C4-2B (cell line): ENCODE measurements at regions not wholly inside any gene's neighbourhood (a gene's known extent, or its start where the extent isn't known, plus 50 kb on each side); places are given as distances from the start of the nearest gene placed in this dataset.

Experiments
- ZFX ChIP-seq: fragments of 450-650 bp; IDR thresholded peaks from 2 replicates; pipeline ENCODE4 v1.6.1; 2017
- TF ChIP-seq, protein P1 (sequence below): fragments of 450-650 bp; conservative IDR thresholded peaks from 2 replicates; pipeline ENCODE4 v1.5.1; 2017; ENCODE audit warnings: mild to moderate bottlenecking

DNA sequence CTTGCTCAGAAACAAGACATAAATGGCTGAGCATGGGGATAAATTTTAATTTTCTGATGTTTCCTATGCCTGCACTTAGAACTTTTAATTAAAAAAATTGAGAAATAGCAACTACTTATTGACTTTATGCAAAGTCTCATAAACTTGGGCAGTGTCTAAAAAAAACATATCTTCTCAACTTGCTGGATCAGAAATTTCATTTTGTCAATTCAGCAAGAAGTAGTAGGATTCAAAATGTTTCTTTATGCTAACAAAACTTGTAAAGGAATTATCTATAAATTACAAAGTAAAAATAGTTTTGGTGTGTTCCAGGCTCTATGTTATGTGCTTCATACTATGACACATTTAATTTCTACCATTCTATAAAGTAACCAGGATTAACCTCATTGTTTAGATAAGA, 562.2 kb upstream of the IMPG1 start:
- TF ChIP-seq, protein P1, sequence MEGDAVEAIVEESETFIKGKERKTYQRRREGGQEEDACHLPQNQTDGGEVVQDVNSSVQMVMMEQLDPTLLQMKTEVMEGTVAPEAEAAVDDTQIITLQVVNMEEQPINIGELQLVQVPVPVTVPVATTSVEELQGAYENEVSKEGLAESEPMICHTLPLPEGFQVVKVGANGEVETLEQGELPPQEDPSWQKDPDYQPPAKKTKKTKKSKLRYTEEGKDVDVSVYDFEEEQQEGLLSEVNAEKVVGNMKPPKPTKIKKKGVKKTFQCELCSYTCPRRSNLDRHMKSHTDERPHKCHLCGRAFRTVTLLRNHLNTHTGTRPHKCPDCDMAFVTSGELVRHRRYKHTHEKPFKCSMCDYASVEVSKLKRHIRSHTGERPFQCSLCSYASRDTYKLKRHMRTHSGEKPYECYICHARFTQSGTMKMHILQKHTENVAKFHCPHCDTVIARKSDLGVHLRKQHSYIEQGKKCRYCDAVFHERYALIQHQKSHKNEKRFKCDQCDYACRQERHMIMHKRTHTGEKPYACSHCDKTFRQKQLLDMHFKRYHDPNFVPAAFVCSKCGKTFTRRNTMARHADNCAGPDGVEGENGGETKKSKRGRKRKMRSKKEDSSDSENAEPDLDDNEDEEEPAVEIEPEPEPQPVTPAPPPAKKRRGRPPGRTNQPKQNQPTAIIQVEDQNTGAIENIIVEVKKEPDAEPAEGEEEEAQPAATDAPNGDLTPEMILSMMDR, result no peak
- TF ChIP-seq ZFX, result no peak
